GM12892 (cell line): ENCODE measurements at regions not wholly inside any gene's neighbourhood (a gene's known extent, or its start where the extent isn't known, plus 50 kb on each side); places are given as distances from the start of the nearest gene placed in this dataset.

Experiments
- POLR2A ChIP-seq: IDR thresholded peaks from 2 replicates; pipeline ENCODE4 v1.6.1; 2011; ENCODE audit warnings: low read depth, low read length, control low read depth
- POLR2AphosphoS5 ChIP-seq: IDR thresholded peaks from 2 replicates; pipeline ENCODE4 v1.6.1; 2011; ENCODE audit warnings: low read depth, low read length, control low read depth

- TF ChIP-seq POLR2A (no peak), POLR2AphosphoS5 (no peak)
Measured at GRCh38 chr12:67475725-67476124, 172.8 kb upstream of the DYRK2 start.
